ENCODE measurements at regions not wholly inside any gene's neighbourhood (a gene's known extent, or its start where the extent isn't known, plus 50 kb on each side); places are given as distances from the start of the nearest gene placed in this dataset.

GRCh38 chr5:32854473-32854872 is 143.4 kb downstream of the NPR3 start:
- H3K79me2 ChIP-seq (ENCODE audit: insufficient read depth), result no peaks in the 10 kb centered on the region
- H2AFZ ChIP-seq, result no peak overlapping the region
- H3K9me2 ChIP-seq (ENCODE audit: insufficient read depth), result no peaks in the 10 kb centered on the region
- no peaks in the 10 kb centered on the region for H3K4me1 ChIP-seq (ENCODE audit: insufficient read depth)
- H3K9me3 ChIP-seq (ENCODE audit: low read depth), result no peaks in the 10 kb centered on the region
- no peak overlapping the region for H3K4me3 ChIP-seq
- in situ Hi-C loops (cut with MboI), result no loop called here
- no peak overlapping the region for H3K9ac ChIP-seq
- no peak overlapping the region for H3K4me2 ChIP-seq (ENCODE audit: unreplicated experiment)
- H4K20me1 ChIP-seq (ENCODE audit: insufficient read depth), result no peaks in the 10 kb centered on the region
- DNase-seq, result no peak
- peaks cover 8% of the 10 kb centered on the region; the same call in 1 of the 2 replicates for H3F3A ChIP-seq (ENCODE audit: insufficient read depth)
- H3K36me3 ChIP-seq (ENCODE audit: low read depth), result no peaks in the 10 kb centered on the region
- no peaks in the 10 kb centered on the region; the same call in 1 of the 2 replicates for H3K27me3 ChIP-seq (replicated peaks; ENCODE audit: insufficient read depth)
- H3K27ac ChIP-seq, result no peak overlapping the region
- TF ChIP-seq EZH2phosphoT487 (IDR thresholded peaks at IDR 0.05; ENCODE audit: insufficient read depth, low read depth) (no peak), EZH2 (IDR thresholded peaks at IDR 0.05; ENCODE audit: insufficient read depth, poor library complexity, severe bottlenecking) (no peak)

- Histone ChIP-seq H3F3A (ENCODE audit: insufficient read depth) (peaks cover 15% of the 10 kb centered on the region; the same call in 1 of the 2 replicates), H3K36me3 (ENCODE audit: low read depth) (no peaks in the 10 kb centered on the region), H3K9ac (no peak overlapping the region), H3K79me2 (ENCODE audit: insufficient read depth) (no peaks in the 10 kb centered on the region), H3K4me3 (no peak overlapping the region), H3K27ac (no peak overlapping the region), H2AFZ (no peak overlapping the region), H3K9me2 (ENCODE audit: insufficient read depth) (no peaks in the 10 kb centered on the region; the same call in 1 of the 2 replicates), H3K4me1 (ENCODE audit: insufficient read depth) (no peaks in the 10 kb centered on the region), H4K20me1 (ENCODE audit: insufficient read depth) (no peaks in the 10 kb centered on the region), H3K4me2 (ENCODE audit: unreplicated experiment) (no peak overlapping the region), H3K27me3 (replicated peaks; ENCODE audit: insufficient read depth) (no peaks in the 10 kb centered on the region), H3K9me3 (ENCODE audit: low read depth) (no peaks in the 10 kb centered on the region)
- DNase-seq, result peak; percentile 34
- TF ChIP-seq EZH2 (IDR thresholded peaks at IDR 0.05; ENCODE audit: insufficient read depth, poor library complexity, severe bottlenecking) (no peak), EZH2phosphoT487 (IDR thresholded peaks at IDR 0.05; ENCODE audit: insufficient read depth, low read depth) (no peak)
- in situ Hi-C loops (cut with MboI), result no loop called here
These were observed 148.1 kb downstream of the NPR3 start for GRCh38 chr5:32859211-32859641.

- no peaks in the 10 kb centered on the region for H3K9me3 ChIP-seq (ENCODE audit: low read depth)
- WGBS, 2 experiments (ENCODE audit: low coverage in 1 of 2, low lambda C conversion rate in 2 of 2, missing lambda C conversion rate in 2 of 2), result 14 to 15% methylated on average over 5 of the region's 5 CpGs
- no peak overlapping the region for H3K27ac ChIP-seq
- H3K9me2 ChIP-seq (ENCODE audit: insufficient read depth), result no peaks in the 10 kb centered on the region; the same call in 1 of the 2 replicates
- H3K79me2 ChIP-seq (ENCODE audit: insufficient read depth), result no peaks in the 10 kb centered on the region
- H3K4me3 ChIP-seq, result no peak overlapping the region
- peaks cover 25% of the 10 kb centered on the region for H3K4me1 ChIP-seq (ENCODE audit: insufficient read depth)
- H2AFZ ChIP-seq, result no peak overlapping the region
- in situ Hi-C loops (cut with MboI), result no loop called here
- H3K4me2 ChIP-seq (ENCODE audit: unreplicated experiment), result peak overlapping the region; percentile 35
- H3F3A ChIP-seq (ENCODE audit: insufficient read depth), result peaks cover 18% of the 10 kb centered on the region
- H3K36me3 ChIP-seq (ENCODE audit: low read depth), result no peaks in the 10 kb centered on the region
- no peaks in the 10 kb centered on the region for H3K27me3 ChIP-seq (replicated peaks; ENCODE audit: insufficient read depth)
- peak; percentile 63 for DNase-seq
- no peak overlapping the region for H3K9ac ChIP-seq
- H4K20me1 ChIP-seq (ENCODE audit: insufficient read depth), result no peaks in the 10 kb centered on the region
- TF ChIP-seq EZH2phosphoT487 (IDR thresholded peaks at IDR 0.05; ENCODE audit: insufficient read depth, low read depth) (no peak), EZH2 (IDR thresholded peaks at IDR 0.05; ENCODE audit: insufficient read depth, poor library complexity, severe bottlenecking) (no peak)
These were observed 154.4 kb downstream of the NPR3 start for GRCh38 chr5:32865475-32865874.

GRCh38 chr5:32866138-32866537 is 155.0 kb downstream of the NPR3 start:
- Histone ChIP-seq H3K9me2 (ENCODE audit: insufficient read depth) (no peaks in the 10 kb centered on the region; the same call in 1 of the 2 replicates), H2AFZ (no peak overlapping the region), H3K4me1 (ENCODE audit: insufficient read depth) (peaks cover 25% of the 10 kb centered on the region), H3K27me3 (replicated peaks; ENCODE audit: insufficient read depth) (no peaks in the 10 kb centered on the region), H3K9me3 (ENCODE audit: low read depth) (no peaks in the 10 kb centered on the region), H4K20me1 (ENCODE audit: insufficient read depth) (no peaks in the 10 kb centered on the region), H3K27ac (no peak overlapping the region), H3F3A (ENCODE audit: insufficient read depth) (peaks cover 18% of the 10 kb centered on the region), H3K36me3 (ENCODE audit: low read depth) (no peaks in the 10 kb centered on the region), H3K9ac (no peak overlapping the region), H3K4me2 (ENCODE audit: unreplicated experiment) (no peak overlapping the region), H3K4me3 (no peak overlapping the region), H3K79me2 (ENCODE audit: insufficient read depth) (no peaks in the 10 kb centered on the region)
- in situ Hi-C loops (cut with MboI), result no loop called here
- no peak for DNase-seq
- TF ChIP-seq EZH2 (IDR thresholded peaks at IDR 0.05; ENCODE audit: insufficient read depth, poor library complexity, severe bottlenecking) (no peak), EZH2phosphoT487 (IDR thresholded peaks at IDR 0.05; ENCODE audit: insufficient read depth, low read depth) (no peak)
- WGBS, 2 experiments (ENCODE audit: low coverage in 1 of 2, low lambda C conversion rate in 2 of 2, missing lambda C conversion rate in 2 of 2), result 74 to 79% methylated on average over 1 of the region's 1 CpG

GRCh38 chr5:32869216-32869615 is 158.1 kb downstream of the NPR3 start:
- in situ Hi-C loops (cut with MboI), result no loop called here
- Histone ChIP-seq H2AFZ (no peak overlapping the region), H3K79me2 (ENCODE audit: insufficient read depth) (no peaks in the 10 kb centered on the region), H3K9me2 (ENCODE audit: insufficient read depth) (no peaks in the 10 kb centered on the region), H3K36me3 (ENCODE audit: low read depth) (no peaks in the 10 kb centered on the region), H3K9me3 (ENCODE audit: low read depth) (no peaks in the 10 kb centered on the region), H3K27me3 (replicated peaks; ENCODE audit: insufficient read depth) (no peaks in the 10 kb centered on the region), H3K4me2 (ENCODE audit: unreplicated experiment) (peak overlapping the region; percentile 25), H3K27ac (no peak overlapping the region), H3K9ac (no peak overlapping the region), H4K20me1 (ENCODE audit: insufficient read depth) (no peaks in the 10 kb centered on the region), H3K4me1 (ENCODE audit: insufficient read depth) (peaks cover 25% of the 10 kb centered on the region), H3F3A (ENCODE audit: insufficient read depth) (peaks cover 18% of the 10 kb centered on the region), H3K4me3 (no peak overlapping the region)
- DNase-seq, result peak; percentile 78
- TF ChIP-seq EZH2 (IDR thresholded peaks at IDR 0.05; ENCODE audit: insufficient read depth, poor library complexity, severe bottlenecking) (no peak), EZH2phosphoT487 (IDR thresholded peaks at IDR 0.05; ENCODE audit: insufficient read depth, low read depth) (no peak)
- 4 to 12% methylated on average over 3 of the region's 3 CpGs for WGBS, 2 experiments (ENCODE audit: low coverage in 1 of 2, low lambda C conversion rate in 2 of 2, missing lambda C conversion rate in 2 of 2)
